Pancreas (tissue), 10 donors: ENCODE measurements at regions not wholly inside any gene's neighbourhood (a gene's known extent, or its start where the extent isn't known, plus 50 kb on each side); places are given as distances from the start of the nearest gene placed in this dataset.

Source experiments
- ATAC-seq, 4 donors: fragments of 200-7000 bp; cut with Tn5 transposase; one replicate each; pipeline versions ENCODE4 v1.8.0 to v1.9.1; 2020; ENCODE audit warnings: mild to moderate bottlenecking in 4 of 4, moderate library complexity in 4 of 4
- DNase-seq, 6 donors: peaks; one replicate each; pipeline ENCODE4 v3.0.0-alpha.2; 2020
- FAIRE-seq: peaks from 2 replicates; lab custom pipeline; 2012; peaks lifted over from hg19 to GRCh38; lab: Jason Lieb, UNC
- H3K27ac ChIP-seq, 4 donors: fragments of 200-600 bp; sonication (generic); 1 replicate in 3 of 4; 2 replicates in 1 of 4; pipeline versions ENCODE4 v1.5.0 to v1.8.0; 2020
- H3K27me3 ChIP-seq, 4 donors: fragments of 200-600 bp; one replicate each; pipeline ENCODE4 v1.8.0; 2021
- H3K36me3 ChIP-seq, 3 donors: fragments of 200-600 bp; sonication (generic) in 1 of 3; one replicate each; pipeline versions ENCODE4 v1.5.0 to v1.8.0; 2020 to 2021
- H3K4me1 ChIP-seq, 3 donors: fragments of 200-600 bp; one replicate each; pipeline ENCODE4 v1.8.0; 2021
- H3K4me3 ChIP-seq, 4 donors: fragments of 200-600 bp; sonication (generic) in 2 of 4; one replicate each; pipeline versions ENCODE4 v1.5.0 to v1.8.0; 2020 to 2021
- H3K9me3 ChIP-seq, 4 donors: fragments of 200-600 bp; one replicate each; pipeline ENCODE4 v1.8.0; 2021
- CTCF ChIP-seq, 4 donors: fragments of 200-600 bp; sonication (generic) in 3 of 4; IDR thresholded peaks; one replicate each; pipeline versions ENCODE4 v1.5.0 to v1.8.0; 2021; ENCODE audit warnings: antibody characterized with exemption in 4 of 4
- WGBS, 2 donors: extraction: QIAGEN DNeasy Blood & Tissue Kit; methylation state at CpG; one replicate each; pipeline ENCODE4 v1.1.7; 2013; 5-methylcytosine and 5-hydroxymethylcytosine counted together
- intact Hi-C, 3 donors: fragments of 100-400 bp; cut with DNase I; formaldehyde crosslinking; loops; one replicate each; pipeline versions ENCODE4 v1.11.1 to v1.14.2; 2022
- donor health status: healthy with polysubstance abuse.
- donor health status: DM: no; HTN: no; CAD: no; lungs with moderate emphysema.
- donor health status: DM: no; HTN: no; CAD: no.
- donor health status: control.
- donor health status: control.
- donor health status: Bipolar disorder and iron deficiency.
- donor health status: DM: yes; HTN: yes; CAD: no.
- donor health status: DM: no; HTN: no; CAD: no.
- donor health status: DM: no; HTN: no; CAD: no.
- donor health status: DM: yes; HTN: yes; CAD: no.

- intact Hi-C loops, result no loop called here
- H3K36me3 ChIP-seq, result no peaks in the 10 kb centered on the region
- H3K27me3 ChIP-seq, result no peaks in the 10 kb centered on the region
- no peak for TF ChIP-seq CTCF (IDR thresholded peaks at IDR 0.05)
- ATAC-seq, result no peak
- 53 to 70% methylated on average over 1 of the region's 1 CpG for WGBS, 2 donors
- H3K4me3 ChIP-seq, result no peak overlapping the region
- no peak for FAIRE-seq
- no peak overlapping the region for H3K27ac ChIP-seq
- H3K9me3 ChIP-seq, result no peaks in the 10 kb centered on the region
- H3K4me1 ChIP-seq, result no peaks in the 10 kb centered on the region
- DNase-seq, result no peak
Observed at GRCh38 chr5:104702212-104702611, 1139.6 kb upstream of the NUDT12 start.

GRCh38 chr5:104699438-104699837 is 1136.8 kb upstream of the NUDT12 start:
- Histone ChIP-seq H3K9me3 (no peaks in the 10 kb centered on the region), H3K4me1 (no peaks in the 10 kb centered on the region), H3K27me3 (no peaks in the 10 kb centered on the region), H3K4me3 (no peak overlapping the region), H3K36me3 (no peaks in the 10 kb centered on the region), H3K27ac (no peak overlapping the region)
- DNase-seq (no peak), FAIRE-seq (no peak), ATAC-seq (no peak)
- intact Hi-C loops, result no loop called here
- no peak for TF ChIP-seq CTCF (IDR thresholded peaks at IDR 0.05)
- 49 to 65% methylated on average over 2 of the region's 2 CpGs for WGBS, 2 donors

- H3K36me3 ChIP-seq, result no peaks in the 10 kb centered on the region
- no peak for DNase-seq
- ATAC-seq, result no peak
- no peaks in the 10 kb centered on the region for H3K9me3 ChIP-seq
- H3K4me1 ChIP-seq, result no peaks in the 10 kb centered on the region
- no peak overlapping the region for H3K27ac ChIP-seq
- no peak for FAIRE-seq
- intact Hi-C loops, result no loop called here
- no peaks in the 10 kb centered on the region for H3K27me3 ChIP-seq
- H3K4me3 ChIP-seq, result no peak overlapping the region
- 77 to 97% methylated on average over 1 of the region's 1 CpG for WGBS, 2 donors
- no peak for TF ChIP-seq CTCF (IDR thresholded peaks at IDR 0.05)
Observed at GRCh38 chr5:104661256-104661655, 1098.7 kb upstream of the NUDT12 start.

- H3K9me3 ChIP-seq, result no peaks in the 10 kb centered on the region
- no peak for FAIRE-seq
Observed at GRCh38 chr5:104659497-104659896, 1096.9 kb upstream of the NUDT12 start.

More at GRCh38 chr5:104659497-104659896, 1096.9 kb upstream of the NUDT12 start:
- no peak for ATAC-seq
- WGBS, 2 donors, result 23 to 30% methylated on average over 1 of the region's 1 CpG
- H3K36me3 ChIP-seq, result no peaks in the 10 kb centered on the region
- no peak for TF ChIP-seq CTCF (IDR thresholded peaks at IDR 0.05)
- no peak overlapping the region for H3K4me3 ChIP-seq
- intact Hi-C loops, result no loop called here
- no peak for DNase-seq
- H3K4me1 ChIP-seq, result no peaks in the 10 kb centered on the region
- no peaks in the 10 kb centered on the region for H3K27me3 ChIP-seq
- H3K27ac ChIP-seq, result no peak overlapping the region
